ENCODE measurements at regions not wholly inside any gene's neighbourhood (a gene's known extent, or its start where the extent isn't known, plus 50 kb on each side); places are given as distances from the start of the nearest gene placed in this dataset.

DNA sequence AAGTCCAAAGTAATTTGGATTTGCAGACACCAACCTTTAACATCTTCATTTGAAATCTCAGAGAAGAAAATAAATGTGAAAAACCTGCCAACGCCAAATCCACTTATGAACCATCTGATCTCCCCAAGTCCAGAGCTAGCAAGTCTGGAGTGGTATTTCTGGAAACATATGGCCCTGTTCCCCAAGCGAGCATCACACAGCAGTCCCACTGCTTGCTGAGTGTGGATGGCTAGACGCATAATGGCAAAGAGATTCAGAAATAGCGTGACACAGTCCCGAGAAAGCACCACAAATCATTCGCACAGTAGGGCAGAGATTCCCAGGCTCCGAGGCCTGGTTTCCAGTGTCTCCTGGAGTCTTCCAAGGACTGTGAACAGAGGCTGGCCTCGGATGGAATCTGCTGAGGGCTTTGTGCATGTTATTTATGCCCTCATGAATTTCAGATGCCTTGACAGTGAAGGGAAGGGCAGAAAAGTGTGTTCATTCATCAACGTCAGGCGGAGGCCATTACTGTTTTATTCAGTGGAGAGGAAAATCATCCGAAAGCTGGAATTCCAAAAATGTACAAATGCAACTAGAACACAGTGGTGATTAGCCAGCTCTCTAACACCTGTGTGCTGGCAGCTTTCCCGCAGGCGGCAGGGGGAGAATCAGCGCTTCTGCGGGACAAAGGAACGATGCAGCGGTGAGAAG is 417.0 kb downstream of the EIPR1 start:
- TF ChIP-seq, protein P1, sequence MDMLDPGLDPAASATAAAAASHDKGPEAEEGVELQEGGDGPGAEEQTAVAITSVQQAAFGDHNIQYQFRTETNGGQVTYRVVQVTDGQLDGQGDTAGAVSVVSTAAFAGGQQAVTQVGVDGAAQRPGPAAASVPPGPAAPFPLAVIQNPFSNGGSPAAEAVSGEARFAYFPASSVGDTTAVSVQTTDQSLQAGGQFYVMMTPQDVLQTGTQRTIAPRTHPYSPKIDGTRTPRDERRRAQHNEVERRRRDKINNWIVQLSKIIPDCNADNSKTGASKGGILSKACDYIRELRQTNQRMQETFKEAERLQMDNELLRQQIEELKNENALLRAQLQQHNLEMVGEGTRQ (IDR thresholded peaks at IDR 0.05; ENCODE audit: borderline replicate concordance, low read depth, low read length): no peak
- TF ChIP-seq, protein P2, sequence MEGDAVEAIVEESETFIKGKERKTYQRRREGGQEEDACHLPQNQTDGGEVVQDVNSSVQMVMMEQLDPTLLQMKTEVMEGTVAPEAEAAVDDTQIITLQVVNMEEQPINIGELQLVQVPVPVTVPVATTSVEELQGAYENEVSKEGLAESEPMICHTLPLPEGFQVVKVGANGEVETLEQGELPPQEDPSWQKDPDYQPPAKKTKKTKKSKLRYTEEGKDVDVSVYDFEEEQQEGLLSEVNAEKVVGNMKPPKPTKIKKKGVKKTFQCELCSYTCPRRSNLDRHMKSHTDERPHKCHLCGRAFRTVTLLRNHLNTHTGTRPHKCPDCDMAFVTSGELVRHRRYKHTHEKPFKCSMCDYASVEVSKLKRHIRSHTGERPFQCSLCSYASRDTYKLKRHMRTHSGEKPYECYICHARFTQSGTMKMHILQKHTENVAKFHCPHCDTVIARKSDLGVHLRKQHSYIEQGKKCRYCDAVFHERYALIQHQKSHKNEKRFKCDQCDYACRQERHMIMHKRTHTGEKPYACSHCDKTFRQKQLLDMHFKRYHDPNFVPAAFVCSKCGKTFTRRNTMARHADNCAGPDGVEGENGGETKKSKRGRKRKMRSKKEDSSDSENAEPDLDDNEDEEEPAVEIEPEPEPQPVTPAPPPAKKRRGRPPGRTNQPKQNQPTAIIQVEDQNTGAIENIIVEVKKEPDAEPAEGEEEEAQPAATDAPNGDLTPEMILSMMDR (IDR thresholded peaks at IDR 0.05): no peak
- TF ChIP-seq NRF1 (IDR thresholded peaks at IDR 0.05; ENCODE audit: low read depth, low read length) (no peak), RCOR1 (IDR thresholded peaks at IDR 0.05; ENCODE audit: low read length) (no peak)
- TF ChIP-seq, protein P3, sequence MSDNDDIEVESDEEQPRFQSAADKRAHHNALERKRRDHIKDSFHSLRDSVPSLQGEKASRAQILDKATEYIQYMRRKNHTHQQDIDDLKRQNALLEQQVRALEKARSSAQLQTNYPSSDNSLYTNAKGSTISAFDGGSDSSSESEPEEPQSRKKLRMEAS (IDR thresholded peaks at IDR 0.05; ENCODE audit: low read depth): no peak
